ENCODE measurements at regions not wholly inside any gene's neighbourhood (a gene's known extent, or its start where the extent isn't known, plus 50 kb on each side); places are given as distances from the start of the nearest gene placed in this dataset.

GRCh38 chr5:92644266-92644886 is 936.6 kb downstream of the NR2F1-AS1 start:
- no peak for TF ChIP-seq EP300 (conservative IDR thresholded peaks at IDR 0.05; ENCODE audit: poor library complexity, severe bottlenecking)
- Histone ChIP-seq H3F3A (ENCODE audit: insufficient read depth, low read length, poor library complexity, severe bottlenecking) (no peaks in the 10 kb centered on the region), H3K79me2 (replicated peaks; ENCODE audit: insufficient read depth, low read length) (no peaks in the 10 kb centered on the region), H4K20me1 (ENCODE audit: insufficient read depth) (no peaks in the 10 kb centered on the region), H3K9ac (ENCODE audit: low read length) (no peak overlapping the region), H3K9me2 (ENCODE audit: insufficient read depth, low read length) (no peaks in the 10 kb centered on the region), H3K36me3 (ENCODE audit: insufficient read depth, low read length) (no peaks in the 10 kb centered on the region), H3K27ac (ENCODE audit: low read length) (no peak overlapping the region), H3K27me3 (ENCODE audit: insufficient read depth, low read depth, low read length) (no peaks in the 10 kb centered on the region), H3K4me3 (ENCODE audit: low read length) (no peak overlapping the region), H3K9me3 (ENCODE audit: low read length) (no peaks in the 10 kb centered on the region), H2AFZ (ENCODE audit: low read depth, low read length) (no peak overlapping the region), H3K4me2 (ENCODE audit: low read length) (no peak overlapping the region)

GRCh38 chr5:92641031-92641962 is 939.7 kb downstream of the NR2F1-AS1 start:
- TF ChIP-seq POLR2AphosphoS5 (IDR thresholded peaks at IDR 0.05) (no peak), EP300 (conservative IDR thresholded peaks at IDR 0.05; ENCODE audit: poor library complexity, severe bottlenecking) (no peak), CTCF (IDR thresholded peaks at IDR 0.05; ENCODE audit: poor library complexity, severe bottlenecking) (no peak), MXI1 (conservative IDR thresholded peaks at IDR 0.05; ENCODE audit: poor library complexity, severe bottlenecking) (no peak), EZH2 (IDR thresholded peaks at IDR 0.05; ENCODE audit: borderline replicate concordance, insufficient read depth, low read length, poor library complexity, severe bottlenecking) (no peak), TAF1 (IDR thresholded peaks at IDR 0.05; ENCODE audit: low read depth) (no peak), REST (IDR thresholded peaks at IDR 0.05; ENCODE audit: borderline replicate concordance) (no peak), SMC3 (conservative IDR thresholded peaks at IDR 0.05; ENCODE audit: poor library complexity) (no peak)
- no peak overlapping the region for H3K4me3 ChIP-seq (ENCODE audit: low read length)
- no peaks in the 10 kb centered on the region for H3K9me2 ChIP-seq (ENCODE audit: insufficient read depth, low read length)
- no peaks in the 10 kb centered on the region for H3K27me3 ChIP-seq (ENCODE audit: insufficient read depth, low read depth, low read length)
- no peaks in the 10 kb centered on the region for H3K9me3 ChIP-seq (ENCODE audit: low read length)
- H3K4me2 ChIP-seq (ENCODE audit: low read length), result no peak overlapping the region
- no peaks in the 10 kb centered on the region for H4K20me1 ChIP-seq (ENCODE audit: insufficient read depth)
- no peak overlapping the region for H2AFZ ChIP-seq (ENCODE audit: low read depth, low read length)
- no peaks in the 10 kb centered on the region for H3F3A ChIP-seq (ENCODE audit: insufficient read depth, low read length, poor library complexity, severe bottlenecking)
- no peak overlapping the region for H3K9ac ChIP-seq (ENCODE audit: low read length)
- no peak overlapping the region for H3K27ac ChIP-seq (ENCODE audit: low read length)
- H3K36me3 ChIP-seq (ENCODE audit: insufficient read depth, low read length), result no peaks in the 10 kb centered on the region
- no peaks in the 10 kb centered on the region for H3K79me2 ChIP-seq (replicated peaks; ENCODE audit: insufficient read depth, low read length)
